HCT116 (cell line): ENCODE measurements at regions not wholly inside any gene's neighbourhood (a gene's known extent, or its start where the extent isn't known, plus 50 kb on each side); places are given as distances from the start of the nearest gene placed in this dataset.

ENCODE experiments used
- ATAC-seq: fragments of 200-7000 bp; cut with Tn5 transposase; 2 replicates; pipeline ENCODE4 v1.9.1; 2020; ENCODE audit warnings: mild to moderate bottlenecking, moderate library complexity
- BruUV-seq: library from RNA; stranded (reverse); fragments of 400-500 nt; replicated peaks from 2 replicates; lab custom pipeline; 2021; lab: Mats Ljungman, UMichigan
- CTCF ChIA-PET: fragments of 300-600 bp; sonication (Branson Sonifier 250); formaldehyde crosslinking; loops from one replicate; lab custom pipeline; 2021; ENCODE audit warnings: antibody characterized with exemption; lab: Charles Lee
- POLR2A ChIA-PET: fragments of 300-600, 350-600 bp; sonication (Branson Sonifier 250); formaldehyde crosslinking; loops from one replicate; lab custom pipeline; 2021; ENCODE audit warnings: antibody characterized with exemption; lab: Charles Lee
- RAD21 ChIA-PET, 2 experiments: fragments of 300-600 bp; sonication (Branson Sonifier 250); formaldehyde crosslinking; loops; one replicate each; lab custom pipeline; 2023; ENCODE audit warnings: low total read pairs in 2 of 2; ENCODE audit not compliant: uncharacterized antibody in 2 of 2, unreplicated experiment in 2 of 2, low non-redundant PET in 1 of 2; lab: Charles Lee
- DNase-seq: peaks from one replicate; pipeline ENCODE4 v3.0.0-alpha.2; 2010; ENCODE audit warnings: low read depth, low spot score
- H2AFZ ChIP-seq: fragments of 200-600 bp; shearing (Covaris generic), sonication (generic); 2 replicates; pipeline ENCODE4 v1.6.1; 2017; ENCODE audit warnings: low read depth, mixed run types, mixed read lengths, antibody characterized with exemption, low read length; ENCODE audit not compliant: poor library complexity, severe bottlenecking
- H3K27ac ChIP-seq: 2 replicates; pipeline ENCODE4 v1.5.1; 2012; ENCODE audit warnings: low read depth, low read length
- H3K27me3 ChIP-seq: fragments of 200-600 bp; sonication (generic); 2 replicates; pipeline ENCODE4 v1.6.1; 2016; ENCODE audit warnings: mixed run types, low read length, mixed read lengths; ENCODE audit not compliant: insufficient read depth
- H3K36me3 ChIP-seq, 2 experiments: fragments of 200-500 bp in 1 of 2; fragments of 200-600 bp in 1 of 2; sonication (Bioruptor generic) in 1 of 2; sonication (generic) in 1 of 2; 2 replicates each; pipeline versions ENCODE4 v1.5.1 to v1.6.1; 2014 to 2016; ENCODE audit warnings: low read length in 2 of 2, inconsistent platforms in 1 of 2, mixed read lengths in 1 of 2, mixed run types in 1 of 2; ENCODE audit not compliant: insufficient read depth in 2 of 2, control insufficient read depth in 1 of 2
- H3K4me1 ChIP-seq, 2 experiments: fragments of 200-600 bp in 1 of 2; sonication (generic) in 1 of 2; 2 replicates each; pipeline versions ENCODE4 v1.5.1 to v1.6.1; 2012 to 2017; ENCODE audit warnings: low read length in 2 of 2, inconsistent platforms in 1 of 2, mild to moderate bottlenecking in 1 of 2, mixed read lengths in 1 of 2, mixed run types in 1 of 2, moderate library complexity in 1 of 2; ENCODE audit not compliant: insufficient read depth in 2 of 2, control insufficient read depth in 1 of 2
- H3K4me2 ChIP-seq: fragments of 200-600 bp; sonication (generic); 2 replicates; pipeline ENCODE4 v1.6.1; 2017; ENCODE audit warnings: mixed run types, low read length, mixed read lengths
- H3K4me3 ChIP-seq, 2 experiments: fragments of 200-600 bp in 1 of 2; sonication (generic) in 1 of 2; replicated peaks in 1 of 2; 2 replicates each; pipeline ENCODE4 v1.5.1; 2011 to 2016; ENCODE audit warnings: low read length in 2 of 2, control low read depth in 1 of 2, low read depth in 1 of 2, mild to moderate bottlenecking in 1 of 2, mixed read lengths in 1 of 2, mixed run types in 1 of 2
- H3K79me2 ChIP-seq: fragments of 200-600 bp; sonication (generic); 2 replicates; pipeline ENCODE4 v1.6.1; 2017; ENCODE audit warnings: mild to moderate bottlenecking, mixed run types, low read length, moderate library complexity, mixed read lengths; ENCODE audit not compliant: insufficient read depth
- H3K9ac ChIP-seq: fragments of 200-600 bp; sonication (generic); 2 replicates; pipeline ENCODE4 v1.6.1; 2016; ENCODE audit warnings: low read length, mixed read lengths
- H3K9me2 ChIP-seq: fragments of 200-600 bp; sonication (generic), shearing (Covaris generic); 2 replicates; pipeline ENCODE4 v1.6.1; 2017; ENCODE audit warnings: mixed run types, mild to moderate bottlenecking, moderate library complexity; ENCODE audit not compliant: insufficient read depth
- H3K9me3 ChIP-seq, 2 experiments: fragments of 200-500 bp in 1 of 2; fragments of 200-600 bp in 1 of 2; sonication (Bioruptor generic) in 1 of 2; sonication (generic) in 1 of 2; 2 replicates each; pipeline ENCODE4 v1.6.1; 2014 to 2017; ENCODE audit warnings: low read length in 2 of 2, mixed read lengths in 2 of 2, inconsistent platforms in 1 of 2, low read depth in 1 of 2, mild to moderate bottlenecking in 1 of 2, mixed run types in 1 of 2, moderate library complexity in 1 of 2; ENCODE audit not compliant: control insufficient read depth in 1 of 2, insufficient read depth in 1 of 2
- H4K20me1 ChIP-seq: fragments of 200-600 bp; sonication (generic), shearing (Covaris generic); 2 replicates; pipeline ENCODE4 v1.6.1; 2017; ENCODE audit warnings: mixed run types, mild to moderate bottlenecking, moderate library complexity; ENCODE audit not compliant: insufficient read depth
- EGR1 ChIP-seq: IDR thresholded peaks from 2 replicates; pipeline ENCODE4 v1.6.1; 2012; ENCODE audit warnings: low read depth
- POLR2A ChIP-seq: IDR thresholded peaks from 2 replicates; pipeline ENCODE4 v1.7.0; 2011; ENCODE audit warnings: borderline replicate concordance; ENCODE audit not compliant: insufficient read depth, insufficient read length; ENCODE audit errors: extremely low read depth
- POLR2AphosphoS5 ChIP-seq: IDR thresholded peaks from 2 replicates; pipeline ENCODE4 v1.6.1; 2011; ENCODE audit warnings: mild to moderate bottlenecking, low read depth, low read length, moderate library complexity
- RAD21 ChIP-seq: IDR thresholded peaks from 2 replicates; pipeline ENCODE4 v1.6.1; 2012; ENCODE audit warnings: low read depth, mild to moderate bottlenecking
- SP1 ChIP-seq: IDR thresholded peaks from 2 replicates; pipeline ENCODE4 v1.6.1; 2012; ENCODE audit warnings: low read depth
- TCF7L2 ChIP-seq: IDR thresholded peaks from 2 replicates; pipeline ENCODE4 v1.7.0; 2011; ENCODE audit warnings: borderline replicate concordance, inconsistent platforms; ENCODE audit not compliant: insufficient read depth, insufficient read length; ENCODE audit errors: extremely low read depth
- intact Hi-C: fragments of 100-400 bp; cut with micrococcal nuclease; formaldehyde crosslinking; loops from 2 replicates; pipeline ENCODE4 v1.10.0; 2022
- TF ChIP-seq, protein P1 (sequence below): IDR thresholded peaks from 2 replicates; pipeline ENCODE4 v1.6.1; 2012
- TF ChIP-seq, protein P2 (sequence below): IDR thresholded peaks from 2 replicates; pipeline ENCODE4 v1.6.1; 2012; ENCODE audit warnings: low read depth
- TF ChIP-seq, protein P3 (sequence below): IDR thresholded peaks from 2 replicates; pipeline ENCODE4 v1.6.1; 2012
- TF ChIP-seq, protein P4 (sequence below), 3 experiments: fragments of 200-600 bp in 1 of 3; sonication (generic) in 1 of 3; IDR thresholded peaks in 2 of 3; conservative IDR thresholded peaks in 1 of 3; 2 replicates each; pipeline ENCODE4 v1.5.1; 2012 to 2017; ENCODE audit warnings: low read depth in 2 of 3, low read length in 2 of 3, antibody characterized with exemption in 1 of 3, borderline replicate concordance in 1 of 3, control low read depth in 1 of 3, mild to moderate bottlenecking in 1 of 3, mixed read lengths in 1 of 3, mixed run types in 1 of 3, moderate library complexity in 1 of 3; ENCODE audit not compliant: insufficient read depth in 1 of 3

DNA sequence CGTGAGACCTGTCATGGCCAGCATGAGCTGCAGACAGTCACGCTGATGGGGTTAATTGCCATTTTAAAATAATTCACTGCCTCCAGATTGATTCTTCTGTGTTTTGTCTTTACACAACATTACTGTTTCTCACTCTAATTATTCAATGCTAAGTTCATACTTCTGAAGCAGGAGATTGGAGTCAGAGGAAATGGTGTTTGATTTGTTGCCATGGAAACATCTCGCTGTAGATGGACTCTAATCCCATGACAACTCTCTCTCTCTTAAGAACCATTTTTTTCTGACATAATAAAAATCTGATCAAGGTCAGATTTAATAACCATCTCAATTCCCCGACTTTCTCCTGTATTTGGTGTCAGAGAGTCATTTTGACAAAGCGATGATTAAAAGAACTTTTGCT, 209.0 kb downstream of the IDS start (continued):
- TF ChIP-seq, protein P1, sequence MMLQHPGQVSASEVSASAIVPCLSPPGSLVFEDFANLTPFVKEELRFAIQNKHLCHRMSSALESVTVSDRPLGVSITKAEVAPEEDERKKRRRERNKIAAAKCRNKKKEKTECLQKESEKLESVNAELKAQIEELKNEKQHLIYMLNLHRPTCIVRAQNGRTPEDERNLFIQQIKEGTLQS = no peak
- TF ChIP-seq TCF7L2 = no peak

DNA sequence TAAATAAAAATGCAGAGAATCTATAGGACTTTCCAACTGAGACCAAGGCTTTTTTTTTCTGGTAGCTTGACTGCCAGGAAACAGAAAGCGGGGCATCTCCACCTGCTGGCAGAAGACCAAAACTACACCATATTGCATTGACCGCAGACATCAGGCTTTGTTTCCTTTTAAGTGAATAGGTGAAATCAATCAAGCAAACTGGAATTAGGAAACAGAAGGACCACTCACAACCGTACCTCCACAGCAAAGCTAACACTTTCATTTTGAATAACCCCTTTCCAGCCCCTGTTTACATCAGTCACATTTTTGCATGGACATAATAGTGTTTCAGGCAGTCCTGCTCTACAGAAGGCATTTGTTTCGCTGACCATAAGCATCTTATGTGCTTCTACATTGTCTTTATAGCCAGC, 218.2 kb downstream of the IDS start:
- POLR2A ChIA-PET = no interaction called here
- H3K9ac ChIP-seq = no peak overlapping the region
- BruUV-seq = no TSS peak
- ATAC-seq = no peak
- H4K20me1 ChIP-seq = no peaks in the 10 kb centered on the region
- no peaks in the 10 kb centered on the region for H3K9me2 ChIP-seq
- H3K4me1 ChIP-seq = no peaks in the 10 kb centered on the region
- RAD21 ChIA-PET = no interaction called here
- DNase-seq = peak; percentile 12
- H3K4me3 ChIP-seq = no peak overlapping the region
- H3K79me2 ChIP-seq = no peaks in the 10 kb centered on the region
- H3K27ac ChIP-seq = no peak overlapping the region
- H3K36me3 ChIP-seq = no peaks in the 10 kb centered on the region
- CTCF ChIA-PET = interaction anchor here (0.7 kb wide), 1 partner anchor 24 kb away, joined by 3 read pairs; no protein-coding TSS in a partner anchor
- H3K27me3 ChIP-seq = no peaks in the 10 kb centered on the region
- H2AFZ ChIP-seq = no peak overlapping the region
- TF ChIP-seq SP1 (no peak), EGR1 (no peak), POLR2AphosphoS5 (no peak), RAD21 (peak; percentile 48), POLR2A (no peak)
- TF ChIP-seq, protein P2, sequence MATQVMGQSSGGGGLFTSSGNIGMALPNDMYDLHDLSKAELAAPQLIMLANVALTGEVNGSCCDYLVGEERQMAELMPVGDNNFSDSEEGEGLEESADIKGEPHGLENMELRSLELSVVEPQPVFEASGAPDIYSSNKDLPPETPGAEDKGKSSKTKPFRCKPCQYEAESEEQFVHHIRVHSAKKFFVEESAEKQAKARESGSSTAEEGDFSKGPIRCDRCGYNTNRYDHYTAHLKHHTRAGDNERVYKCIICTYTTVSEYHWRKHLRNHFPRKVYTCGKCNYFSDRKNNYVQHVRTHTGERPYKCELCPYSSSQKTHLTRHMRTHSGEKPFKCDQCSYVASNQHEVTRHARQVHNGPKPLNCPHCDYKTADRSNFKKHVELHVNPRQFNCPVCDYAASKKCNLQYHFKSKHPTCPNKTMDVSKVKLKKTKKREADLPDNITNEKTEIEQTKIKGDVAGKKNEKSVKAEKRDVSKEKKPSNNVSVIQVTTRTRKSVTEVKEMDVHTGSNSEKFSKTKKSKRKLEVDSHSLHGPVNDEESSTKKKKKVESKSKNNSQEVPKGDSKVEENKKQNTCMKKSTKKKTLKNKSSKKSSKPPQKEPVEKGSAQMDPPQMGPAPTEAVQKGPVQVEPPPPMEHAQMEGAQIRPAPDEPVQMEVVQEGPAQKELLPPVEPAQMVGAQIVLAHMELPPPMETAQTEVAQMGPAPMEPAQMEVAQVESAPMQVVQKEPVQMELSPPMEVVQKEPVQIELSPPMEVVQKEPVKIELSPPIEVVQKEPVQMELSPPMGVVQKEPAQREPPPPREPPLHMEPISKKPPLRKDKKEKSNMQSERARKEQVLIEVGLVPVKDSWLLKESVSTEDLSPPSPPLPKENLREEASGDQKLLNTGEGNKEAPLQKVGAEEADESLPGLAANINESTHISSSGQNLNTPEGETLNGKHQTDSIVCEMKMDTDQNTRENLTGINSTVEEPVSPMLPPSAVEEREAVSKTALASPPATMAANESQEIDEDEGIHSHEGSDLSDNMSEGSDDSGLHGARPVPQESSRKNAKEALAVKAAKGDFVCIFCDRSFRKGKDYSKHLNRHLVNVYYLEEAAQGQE = no peak
- TF ChIP-seq, protein P3, sequence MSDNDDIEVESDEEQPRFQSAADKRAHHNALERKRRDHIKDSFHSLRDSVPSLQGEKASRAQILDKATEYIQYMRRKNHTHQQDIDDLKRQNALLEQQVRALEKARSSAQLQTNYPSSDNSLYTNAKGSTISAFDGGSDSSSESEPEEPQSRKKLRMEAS = no peak
- TF ChIP-seq, protein P4, sequence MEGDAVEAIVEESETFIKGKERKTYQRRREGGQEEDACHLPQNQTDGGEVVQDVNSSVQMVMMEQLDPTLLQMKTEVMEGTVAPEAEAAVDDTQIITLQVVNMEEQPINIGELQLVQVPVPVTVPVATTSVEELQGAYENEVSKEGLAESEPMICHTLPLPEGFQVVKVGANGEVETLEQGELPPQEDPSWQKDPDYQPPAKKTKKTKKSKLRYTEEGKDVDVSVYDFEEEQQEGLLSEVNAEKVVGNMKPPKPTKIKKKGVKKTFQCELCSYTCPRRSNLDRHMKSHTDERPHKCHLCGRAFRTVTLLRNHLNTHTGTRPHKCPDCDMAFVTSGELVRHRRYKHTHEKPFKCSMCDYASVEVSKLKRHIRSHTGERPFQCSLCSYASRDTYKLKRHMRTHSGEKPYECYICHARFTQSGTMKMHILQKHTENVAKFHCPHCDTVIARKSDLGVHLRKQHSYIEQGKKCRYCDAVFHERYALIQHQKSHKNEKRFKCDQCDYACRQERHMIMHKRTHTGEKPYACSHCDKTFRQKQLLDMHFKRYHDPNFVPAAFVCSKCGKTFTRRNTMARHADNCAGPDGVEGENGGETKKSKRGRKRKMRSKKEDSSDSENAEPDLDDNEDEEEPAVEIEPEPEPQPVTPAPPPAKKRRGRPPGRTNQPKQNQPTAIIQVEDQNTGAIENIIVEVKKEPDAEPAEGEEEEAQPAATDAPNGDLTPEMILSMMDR (IDR thresholded peaks at IDR 0.05 in 2 of 3, conservative IDR thresholded peaks at IDR 0.05 in 1 of 3; ENCODE audit: borderline replicate concordance in 1 of 3, insufficient read depth in 1 of 3, low read depth in 2 of 3, low read length in 2 of 3) = peak in 2 of 3 experiments; percentile 46 to 50; a peak in 4 of 6 replicates
- no peaks in the 10 kb centered on the region for H3K9me3 ChIP-seq
- intact Hi-C loops = loop anchor here (1.0 kb wide), 1 partner anchor 1238 kb away; no protein-coding TSS in a partner anchor
- H3K4me2 ChIP-seq = no peak overlapping the region
